Panc1 (cell line): ENCODE measurements at regions not wholly inside any gene's neighbourhood (a gene's known extent, or its start where the extent isn't known, plus 50 kb on each side); places are given as distances from the start of the nearest gene placed in this dataset.

Experiments used
- POLR2AphosphoS5 ChIP-seq: IDR thresholded peaks from 2 replicates; pipeline ENCODE4 v1.6.1; 2012; ENCODE audit warnings: mild to moderate bottlenecking, low read depth, low read length, moderate library complexity
- SIN3A ChIP-seq: IDR thresholded peaks from 2 replicates; pipeline ENCODE4 v1.6.1; 2012; ENCODE audit warnings: low read depth, mild to moderate bottlenecking, low read length, moderate library complexity, borderline replicate concordance; ENCODE audit not compliant: insufficient read depth
- TCF7L2 ChIP-seq: IDR thresholded peaks from 2 replicates; pipeline ENCODE4 v1.6.1; 2011; ENCODE audit warnings: mild to moderate bottlenecking, low read depth, low read length, inconsistent platforms
- TF ChIP-seq, protein P1 (sequence below): fragments of 450-650 bp; IDR thresholded peaks from 2 replicates; pipeline ENCODE4 v1.5.1; 2017; ENCODE audit warnings: mild to moderate bottlenecking
- TF ChIP-seq, protein P2 (sequence below), 2 experiments: IDR thresholded peaks; 2 replicates each; pipeline ENCODE4 v1.6.1; 2011 to 2012; ENCODE audit warnings: low read depth in 2 of 2, control low read depth in 1 of 2, low read length in 1 of 2, mild to moderate bottlenecking in 1 of 2, moderate library complexity in 1 of 2; ENCODE audit not compliant: insufficient read depth in 1 of 2

DNA sequence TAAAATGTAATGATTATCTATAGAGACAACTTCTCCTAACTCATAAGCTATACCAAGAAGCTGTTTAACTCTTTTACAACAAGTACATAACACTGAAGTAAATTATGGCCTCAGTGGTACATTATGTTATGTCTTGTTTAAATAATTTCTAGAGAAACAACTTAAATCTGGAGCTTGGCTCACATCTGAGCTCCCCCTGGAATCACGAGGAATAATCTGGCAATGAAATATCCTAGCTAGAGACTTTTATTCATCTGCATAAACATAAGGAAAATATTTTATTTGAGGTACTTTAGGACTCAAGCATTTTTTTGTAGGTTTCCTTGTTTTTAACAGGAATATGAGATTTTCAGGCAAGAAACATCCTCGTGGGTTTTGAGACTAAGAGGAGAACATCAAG lies 354.7 kb upstream of the SLC7A11 start:
- TF ChIP-seq, protein P1, sequence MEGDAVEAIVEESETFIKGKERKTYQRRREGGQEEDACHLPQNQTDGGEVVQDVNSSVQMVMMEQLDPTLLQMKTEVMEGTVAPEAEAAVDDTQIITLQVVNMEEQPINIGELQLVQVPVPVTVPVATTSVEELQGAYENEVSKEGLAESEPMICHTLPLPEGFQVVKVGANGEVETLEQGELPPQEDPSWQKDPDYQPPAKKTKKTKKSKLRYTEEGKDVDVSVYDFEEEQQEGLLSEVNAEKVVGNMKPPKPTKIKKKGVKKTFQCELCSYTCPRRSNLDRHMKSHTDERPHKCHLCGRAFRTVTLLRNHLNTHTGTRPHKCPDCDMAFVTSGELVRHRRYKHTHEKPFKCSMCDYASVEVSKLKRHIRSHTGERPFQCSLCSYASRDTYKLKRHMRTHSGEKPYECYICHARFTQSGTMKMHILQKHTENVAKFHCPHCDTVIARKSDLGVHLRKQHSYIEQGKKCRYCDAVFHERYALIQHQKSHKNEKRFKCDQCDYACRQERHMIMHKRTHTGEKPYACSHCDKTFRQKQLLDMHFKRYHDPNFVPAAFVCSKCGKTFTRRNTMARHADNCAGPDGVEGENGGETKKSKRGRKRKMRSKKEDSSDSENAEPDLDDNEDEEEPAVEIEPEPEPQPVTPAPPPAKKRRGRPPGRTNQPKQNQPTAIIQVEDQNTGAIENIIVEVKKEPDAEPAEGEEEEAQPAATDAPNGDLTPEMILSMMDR = no peak
- TF ChIP-seq TCF7L2 (no peak), SIN3A (no peak), POLR2AphosphoS5 (no peak)
- TF ChIP-seq, protein P2, sequence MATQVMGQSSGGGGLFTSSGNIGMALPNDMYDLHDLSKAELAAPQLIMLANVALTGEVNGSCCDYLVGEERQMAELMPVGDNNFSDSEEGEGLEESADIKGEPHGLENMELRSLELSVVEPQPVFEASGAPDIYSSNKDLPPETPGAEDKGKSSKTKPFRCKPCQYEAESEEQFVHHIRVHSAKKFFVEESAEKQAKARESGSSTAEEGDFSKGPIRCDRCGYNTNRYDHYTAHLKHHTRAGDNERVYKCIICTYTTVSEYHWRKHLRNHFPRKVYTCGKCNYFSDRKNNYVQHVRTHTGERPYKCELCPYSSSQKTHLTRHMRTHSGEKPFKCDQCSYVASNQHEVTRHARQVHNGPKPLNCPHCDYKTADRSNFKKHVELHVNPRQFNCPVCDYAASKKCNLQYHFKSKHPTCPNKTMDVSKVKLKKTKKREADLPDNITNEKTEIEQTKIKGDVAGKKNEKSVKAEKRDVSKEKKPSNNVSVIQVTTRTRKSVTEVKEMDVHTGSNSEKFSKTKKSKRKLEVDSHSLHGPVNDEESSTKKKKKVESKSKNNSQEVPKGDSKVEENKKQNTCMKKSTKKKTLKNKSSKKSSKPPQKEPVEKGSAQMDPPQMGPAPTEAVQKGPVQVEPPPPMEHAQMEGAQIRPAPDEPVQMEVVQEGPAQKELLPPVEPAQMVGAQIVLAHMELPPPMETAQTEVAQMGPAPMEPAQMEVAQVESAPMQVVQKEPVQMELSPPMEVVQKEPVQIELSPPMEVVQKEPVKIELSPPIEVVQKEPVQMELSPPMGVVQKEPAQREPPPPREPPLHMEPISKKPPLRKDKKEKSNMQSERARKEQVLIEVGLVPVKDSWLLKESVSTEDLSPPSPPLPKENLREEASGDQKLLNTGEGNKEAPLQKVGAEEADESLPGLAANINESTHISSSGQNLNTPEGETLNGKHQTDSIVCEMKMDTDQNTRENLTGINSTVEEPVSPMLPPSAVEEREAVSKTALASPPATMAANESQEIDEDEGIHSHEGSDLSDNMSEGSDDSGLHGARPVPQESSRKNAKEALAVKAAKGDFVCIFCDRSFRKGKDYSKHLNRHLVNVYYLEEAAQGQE (IDR thresholded peaks at IDR 0.05; ENCODE audit: insufficient read depth in 1 of 2, low read depth in 2 of 2, low read length in 1 of 2) = no peak
